ENCODE measurements at regions not wholly inside any gene's neighbourhood (a gene's known extent, or its start where the extent isn't known, plus 50 kb on each side); places are given as distances from the start of the nearest gene placed in this dataset.

DNA sequence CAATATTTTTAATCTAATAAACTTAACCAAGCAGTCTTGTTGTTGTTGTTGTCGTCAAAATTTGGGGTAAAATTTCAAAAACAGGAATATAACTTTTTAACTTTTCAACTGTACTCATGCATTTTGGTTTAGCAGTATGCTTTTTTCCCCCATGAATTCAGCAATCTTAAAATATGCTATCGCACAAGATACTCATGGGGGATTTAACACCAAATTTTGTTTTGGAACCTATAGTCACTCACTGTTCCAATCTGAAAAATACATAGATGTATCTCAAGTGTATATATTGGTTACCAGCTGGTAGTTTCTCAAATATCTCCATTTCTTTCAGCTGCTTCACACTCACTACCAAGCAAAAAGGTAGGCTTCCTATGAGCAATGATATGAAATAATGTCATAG lies 91.4 kb upstream of the PIK3CG start (continued):
- TF ChIP-seq CTCF (conservative IDR thresholded peaks at IDR 0.05; ENCODE audit: low read depth in 2 of 2) (no peak), NANOG (IDR thresholded peaks at IDR 0.05; ENCODE audit: borderline replicate concordance) (no peak)

GRCh38 chr7:106774213-106774767 lies 90.8 kb upstream of the PIK3CG start:
- H3K4me1 ChIP-seq (ENCODE audit: insufficient read depth): no peaks in the 10 kb centered on the region
- no peaks in the 10 kb centered on the region for H3K9me2 ChIP-seq (ENCODE audit: insufficient read depth)
- no peaks in the 10 kb centered on the region for H3F3A ChIP-seq (replicated peaks; ENCODE audit: low read depth)
- H3K27me3 Mint-ChIP-seq (ENCODE audit: insufficient read depth, low read depth, poor library complexity): peaks cover 1% of the 10 kb centered on the region
- H3K9me3 Mint-ChIP-seq: no peaks in the 10 kb centered on the region
- no peak overlapping the region for H2AFZ ChIP-seq
- H3K27ac ChIP-seq (ENCODE audit: low read depth): no peak overlapping the region
- no peak for DNase-seq (ENCODE audit: low spot score)
- ATAC-seq: no peak
- H3K79me2 ChIP-seq (replicated peaks; ENCODE audit: insufficient read depth): no peaks in the 10 kb centered on the region
- no peak overlapping the region for H3K4me3 Mint-ChIP-seq
- no peaks in the 10 kb centered on the region for H3K27me3 ChIP-seq (ENCODE audit: insufficient read depth)
- no peaks in the 10 kb centered on the region for H3K36me3 ChIP-seq (ENCODE audit: insufficient read depth)
- no peak overlapping the region for H3K4me2 ChIP-seq
- no peak overlapping the region for H3K4me3 ChIP-seq
- H4K20me1 ChIP-seq (replicated peaks; ENCODE audit: insufficient read depth): no peaks in the 10 kb centered on the region
- H3K27ac Mint-ChIP-seq: no peak overlapping the region
- no peaks in the 10 kb centered on the region for H3K36me3 Mint-ChIP-seq (ENCODE audit: low read depth)
- H3K4me1 Mint-ChIP-seq: peaks cover 4% of the 10 kb centered on the region; the same call in 1 of the 3 replicates
- TF ChIP-seq CTCF (conservative IDR thresholded peaks at IDR 0.05; ENCODE audit: low read depth in 2 of 2) (no peak), ETS1 (IDR thresholded peaks at IDR 0.05) (no peak), EZH2phosphoT487 (IDR thresholded peaks at IDR 0.05; ENCODE audit: unreplicated experiment) (no peak), ZNF114 (CRISPR knock-in tag; IDR thresholded peaks at IDR 0.05) (no peak), EZH2 (IDR thresholded peaks at IDR 0.05; ENCODE audit: low read depth, unreplicated experiment) (no peak), STAT1 (IDR thresholded peaks at IDR 0.05; ENCODE audit: unreplicated experiment) (no peak), POLR2AphosphoS5 (IDR thresholded peaks at IDR 0.05; ENCODE audit: low read depth) (no peak), NANOG (IDR thresholded peaks at IDR 0.05; ENCODE audit: borderline replicate concordance) (no peak), JUNB (IDR thresholded peaks at IDR 0.05; ENCODE audit: unreplicated experiment) (no peak), CREB1 (CRISPR knock-in tag; IDR thresholded peaks at IDR 0.05; ENCODE audit: low read depth) (no peak), ZNF331 (CRISPR knock-in tag; IDR thresholded peaks at IDR 0.05; ENCODE audit: low read depth) (no peak)
- TF ChIP-seq, protein P1, sequence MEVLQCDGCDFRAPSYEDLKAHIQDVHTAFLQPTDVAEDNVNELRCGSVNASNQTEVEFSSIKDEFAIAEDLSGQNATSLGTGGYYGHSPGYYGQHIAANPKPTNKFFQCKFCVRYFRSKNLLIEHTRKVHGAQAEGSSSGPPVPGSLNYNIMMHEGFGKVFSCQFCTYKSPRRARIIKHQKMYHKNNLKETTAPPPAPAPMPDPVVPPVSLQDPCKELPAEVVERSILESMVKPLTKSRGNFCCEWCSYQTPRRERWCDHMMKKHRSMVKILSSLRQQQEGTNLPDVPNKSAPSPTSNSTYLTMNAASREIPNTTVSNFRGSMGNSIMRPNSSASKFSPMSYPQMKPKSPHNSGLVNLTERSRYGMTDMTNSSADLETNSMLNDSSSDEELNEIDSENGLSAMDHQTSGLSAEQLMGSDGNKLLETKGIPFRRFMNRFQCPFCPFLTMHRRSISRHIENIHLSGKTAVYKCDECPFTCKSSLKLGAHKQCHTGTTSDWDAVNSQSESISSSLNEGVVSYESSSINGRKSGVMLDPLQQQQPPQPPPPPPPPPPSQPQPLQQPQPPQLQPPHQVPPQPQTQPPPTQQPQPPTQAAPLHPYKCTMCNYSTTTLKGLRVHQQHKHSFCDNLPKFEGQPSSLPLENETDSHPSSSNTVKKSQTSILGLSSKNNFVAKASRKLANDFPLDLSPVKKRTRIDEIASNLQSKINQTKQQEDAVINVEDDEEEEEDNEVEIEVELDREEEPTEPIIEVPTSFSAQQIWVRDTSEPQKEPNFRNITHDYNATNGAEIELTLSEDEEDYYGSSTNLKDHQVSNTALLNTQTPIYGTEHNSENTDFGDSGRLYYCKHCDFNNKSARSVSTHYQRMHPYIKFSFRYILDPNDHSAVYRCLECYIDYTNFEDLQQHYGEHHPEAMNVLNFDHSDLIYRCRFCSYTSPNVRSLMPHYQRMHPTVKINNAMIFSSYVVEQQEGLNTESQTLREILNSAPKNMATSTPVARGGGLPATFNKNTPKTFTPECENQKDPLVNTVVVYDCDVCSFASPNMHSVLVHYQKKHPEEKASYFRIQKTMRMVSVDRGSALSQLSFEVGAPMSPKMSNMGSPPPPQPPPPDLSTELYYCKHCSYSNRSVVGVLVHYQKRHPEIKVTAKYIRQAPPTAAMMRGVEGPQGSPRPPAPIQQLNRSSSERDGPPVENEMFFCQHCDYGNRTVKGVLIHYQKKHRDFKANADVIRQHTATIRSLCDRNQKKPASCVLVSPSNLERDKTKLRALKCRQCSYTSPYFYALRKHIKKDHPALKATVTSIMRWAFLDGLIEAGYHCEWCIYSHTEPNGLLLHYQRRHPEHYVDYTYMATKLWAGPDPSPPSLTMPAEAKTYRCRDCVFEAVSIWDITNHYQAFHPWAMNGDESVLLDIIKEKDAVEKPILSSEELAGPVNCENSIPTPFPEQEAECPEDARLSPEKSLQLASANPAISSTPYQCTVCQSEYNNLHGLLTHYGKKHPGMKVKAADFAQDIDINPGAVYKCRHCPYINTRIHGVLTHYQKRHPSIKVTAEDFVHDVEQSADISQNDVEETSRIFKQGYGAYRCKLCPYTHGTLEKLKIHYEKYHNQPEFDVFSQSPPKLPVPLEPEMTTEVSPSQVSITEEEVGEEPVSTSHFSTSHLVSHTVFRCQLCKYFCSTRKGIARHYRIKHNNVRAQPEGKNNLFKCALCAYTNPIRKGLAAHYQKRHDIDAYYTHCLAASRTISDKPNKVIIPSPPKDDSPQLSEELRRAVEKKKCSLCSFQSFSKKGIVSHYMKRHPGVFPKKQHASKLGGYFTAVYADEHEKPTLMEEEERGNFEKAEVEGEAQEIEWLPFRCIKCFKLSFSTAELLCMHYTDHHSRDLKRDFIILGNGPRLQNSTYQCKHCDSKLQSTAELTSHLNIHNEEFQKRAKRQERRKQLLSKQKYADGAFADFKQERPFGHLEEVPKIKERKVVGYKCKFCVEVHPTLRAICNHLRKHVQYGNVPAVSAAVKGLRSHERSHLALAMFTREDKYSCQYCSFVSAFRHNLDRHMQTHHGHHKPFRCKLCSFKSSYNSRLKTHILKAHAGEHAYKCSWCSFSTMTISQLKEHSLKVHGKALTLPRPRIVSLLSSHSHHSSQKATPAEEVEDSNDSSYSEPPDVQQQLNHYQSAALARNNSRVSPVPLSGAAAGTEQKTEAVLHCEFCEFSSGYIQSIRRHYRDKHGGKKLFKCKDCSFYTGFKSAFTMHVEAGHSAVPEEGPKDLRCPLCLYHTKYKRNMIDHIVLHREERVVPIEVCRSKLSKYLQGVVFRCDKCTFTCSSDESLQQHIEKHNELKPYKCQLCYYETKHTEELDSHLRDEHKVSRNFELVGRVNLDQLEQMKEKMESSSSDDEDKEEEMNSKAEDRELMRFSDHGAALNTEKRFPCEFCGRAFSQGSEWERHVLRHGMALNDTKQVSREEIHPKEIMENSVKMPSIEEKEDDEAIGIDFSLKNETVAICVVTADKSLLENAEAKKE (CRISPR knock-in tag; IDR thresholded peaks at IDR 0.05): no peak

Data from GM23338 (cell line).